ENCODE measurements at regions not wholly inside any gene's neighbourhood (a gene's known extent, or its start where the extent isn't known, plus 50 kb on each side); places are given as distances from the start of the nearest gene placed in this dataset.

- Mint-ChIP-seq H3K4me1 (peaks cover 3% of the 10 kb centered on the region; the same call in 1 of the 3 replicates), H3K4me3 (no peak overlapping the region), H3K27ac (no peak overlapping the region), H3K9me3 (no peaks in the 10 kb centered on the region), H3K36me3 (ENCODE audit: low read depth) (no peaks in the 10 kb centered on the region), H3K27me3 (ENCODE audit: insufficient read depth, low read depth, poor library complexity) (peaks cover 4% of the 10 kb centered on the region)
- TF ChIP-seq ZNF462 (CRISPR knock-in tag; IDR thresholded peaks at IDR 0.05), result no peak
- TF ChIP-seq EZH2 (IDR thresholded peaks at IDR 0.05; ENCODE audit: low read depth, unreplicated experiment), result no peak
- TF ChIP-seq EZH2phosphoT487 (IDR thresholded peaks at IDR 0.05; ENCODE audit: unreplicated experiment), result no peak
- TF ChIP-seq ZNF331 (CRISPR knock-in tag; IDR thresholded peaks at IDR 0.05; ENCODE audit: low read depth), result no peak
- TF ChIP-seq POLR2AphosphoS5 (IDR thresholded peaks at IDR 0.05; ENCODE audit: low read depth), result no peak
- TF ChIP-seq ZNF114 (CRISPR knock-in tag; IDR thresholded peaks at IDR 0.05), result no peak
- no peak for TF ChIP-seq ETS1 (IDR thresholded peaks at IDR 0.05)
- TF ChIP-seq REST (IDR thresholded peaks at IDR 0.05; ENCODE audit: unreplicated experiment), result no peak
- TF ChIP-seq STAT1 (IDR thresholded peaks at IDR 0.05; ENCODE audit: unreplicated experiment), result no peak
- TF ChIP-seq NANOG (IDR thresholded peaks at IDR 0.05; ENCODE audit: borderline replicate concordance), result no peak
- TF ChIP-seq JUNB (IDR thresholded peaks at IDR 0.05; ENCODE audit: unreplicated experiment), result no peak
- no peak for TF ChIP-seq CREB1 (CRISPR knock-in tag; IDR thresholded peaks at IDR 0.05; ENCODE audit: low read depth)
- no peak for TF ChIP-seq CTCF (conservative IDR thresholded peaks at IDR 0.05; ENCODE audit: low read depth in 2 of 2)
- Histone ChIP-seq H3K4me2 (no peak overlapping the region), H4K20me1 (replicated peaks; ENCODE audit: insufficient read depth) (no peaks in the 10 kb centered on the region), H3K27ac (ENCODE audit: low read depth) (no peak overlapping the region), H3K79me2 (replicated peaks; ENCODE audit: insufficient read depth) (no peaks in the 10 kb centered on the region), H3K9me2 (ENCODE audit: insufficient read depth) (0 out of 2 replicates have a peak, but pooled peaks cover 3% of the 10 kb centered on the region), H3K4me1 (ENCODE audit: insufficient read depth) (no peaks in the 10 kb centered on the region), H3F3A (replicated peaks; ENCODE audit: low read depth) (no peaks in the 10 kb centered on the region), H3K27me3 (ENCODE audit: insufficient read depth) (no peaks in the 10 kb centered on the region), H2AFZ (no peak overlapping the region), H3K4me3 (no peak overlapping the region), H3K36me3 (ENCODE audit: insufficient read depth) (no peaks in the 10 kb centered on the region)
- ATAC-seq, result no peak
- DNase-seq (ENCODE audit: low spot score), result no peak
Measured at GRCh38 chr9:6123416-6123815, 92.2 kb upstream of the IL33 start.

All from GM23338 (cell line).